ENCODE measurements at regions not wholly inside any gene's neighbourhood (a gene's known extent, or its start where the extent isn't known, plus 50 kb on each side); places are given as distances from the start of the nearest gene placed in this dataset.

GRCh38 chr19:28469544-28469943 lies 743.4 kb downstream of the UQCRFS1 start:
- peaks cover 11% of the 10 kb centered on the region for H3K4me1 ChIP-seq (ENCODE audit: control insufficient read depth, insufficient read depth, low read length)
- no peak for TF ChIP-seq ELK4 (IDR thresholded peaks at IDR 0.05; ENCODE audit: borderline replicate concordance, low read depth, low read length)
- no peaks in the 10 kb centered on the region; a peak in 1 of 3 replicates for H3K36me3 ChIP-seq (ENCODE audit: control insufficient read depth in 2 of 2, insufficient read depth in 1 of 2, low read length in 2 of 2)
- H3K27ac ChIP-seq (ENCODE audit: extremely low read depth, low read depth, low read length), result no peak overlapping the region
- no peaks in the 10 kb centered on the region for H3K9me3 ChIP-seq (ENCODE audit: control insufficient read depth, insufficient read depth, low read depth, low read length)
- no peak overlapping the region for H3K4me3 ChIP-seq (ENCODE audit: low read depth, low read length)
- ChIA-PET POLR2A (no interaction called here), CTCF (interaction anchor here (0.5 to 10.0 kb wide), 18 partner anchors 8 to 503 kb away, joined by 3 to 175 read pairs (median 3); no protein-coding TSS in a partner anchor)

DNA sequence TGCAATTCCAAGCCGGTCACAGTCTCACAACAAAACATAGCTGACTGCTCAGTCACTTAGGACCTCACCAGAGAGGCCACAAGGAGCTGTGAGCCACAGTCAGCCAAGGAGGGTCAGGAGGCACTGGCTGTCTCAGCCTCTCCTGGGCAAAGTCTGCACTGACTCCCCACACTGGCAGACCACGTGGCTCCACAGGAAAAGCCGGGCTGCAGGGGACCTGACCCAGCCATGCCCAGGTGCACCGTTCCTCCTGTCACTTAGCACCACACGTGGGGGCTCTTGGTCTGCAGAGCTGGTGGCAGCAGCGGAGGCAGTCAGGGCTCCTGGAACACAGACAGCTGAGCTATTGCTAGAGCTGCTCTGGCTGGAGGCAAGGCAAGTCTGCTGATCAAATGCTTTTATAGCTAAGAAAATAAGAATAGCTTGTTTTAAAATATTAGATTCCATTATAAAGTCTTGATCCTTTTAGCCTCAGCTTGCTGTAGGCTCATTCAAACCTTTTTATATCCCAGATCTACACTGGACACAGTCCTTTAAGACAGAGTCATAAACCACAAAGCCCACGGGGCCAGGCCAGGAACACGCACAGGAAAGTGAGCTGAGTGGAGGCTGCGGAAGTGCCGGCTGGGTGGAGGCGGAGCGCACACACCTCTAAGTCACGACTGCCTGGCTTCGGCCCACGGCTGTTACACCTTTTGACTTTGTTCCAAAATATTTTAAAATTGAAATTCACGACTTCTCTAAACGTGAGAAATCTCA lies 744.1 kb downstream of the UQCRFS1 start:
- no peak overlapping the region for H3K27ac ChIP-seq (ENCODE audit: extremely low read depth, low read depth, low read length)
- TF ChIP-seq, protein P1, sequence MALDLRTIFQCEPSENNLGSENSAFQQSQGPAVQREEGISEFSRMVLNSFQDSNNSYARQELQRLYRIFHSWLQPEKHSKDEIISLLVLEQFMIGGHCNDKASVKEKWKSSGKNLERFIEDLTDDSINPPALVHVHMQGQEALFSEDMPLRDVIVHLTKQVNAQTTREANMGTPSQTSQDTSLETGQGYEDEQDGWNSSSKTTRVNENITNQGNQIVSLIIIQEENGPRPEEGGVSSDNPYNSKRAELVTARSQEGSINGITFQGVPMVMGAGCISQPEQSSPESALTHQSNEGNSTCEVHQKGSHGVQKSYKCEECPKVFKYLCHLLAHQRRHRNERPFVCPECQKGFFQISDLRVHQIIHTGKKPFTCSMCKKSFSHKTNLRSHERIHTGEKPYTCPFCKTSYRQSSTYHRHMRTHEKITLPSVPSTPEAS (tag by site-specific recombination; IDR thresholded peaks at IDR 0.05), result no peak
- TF ChIP-seq, protein P2, sequence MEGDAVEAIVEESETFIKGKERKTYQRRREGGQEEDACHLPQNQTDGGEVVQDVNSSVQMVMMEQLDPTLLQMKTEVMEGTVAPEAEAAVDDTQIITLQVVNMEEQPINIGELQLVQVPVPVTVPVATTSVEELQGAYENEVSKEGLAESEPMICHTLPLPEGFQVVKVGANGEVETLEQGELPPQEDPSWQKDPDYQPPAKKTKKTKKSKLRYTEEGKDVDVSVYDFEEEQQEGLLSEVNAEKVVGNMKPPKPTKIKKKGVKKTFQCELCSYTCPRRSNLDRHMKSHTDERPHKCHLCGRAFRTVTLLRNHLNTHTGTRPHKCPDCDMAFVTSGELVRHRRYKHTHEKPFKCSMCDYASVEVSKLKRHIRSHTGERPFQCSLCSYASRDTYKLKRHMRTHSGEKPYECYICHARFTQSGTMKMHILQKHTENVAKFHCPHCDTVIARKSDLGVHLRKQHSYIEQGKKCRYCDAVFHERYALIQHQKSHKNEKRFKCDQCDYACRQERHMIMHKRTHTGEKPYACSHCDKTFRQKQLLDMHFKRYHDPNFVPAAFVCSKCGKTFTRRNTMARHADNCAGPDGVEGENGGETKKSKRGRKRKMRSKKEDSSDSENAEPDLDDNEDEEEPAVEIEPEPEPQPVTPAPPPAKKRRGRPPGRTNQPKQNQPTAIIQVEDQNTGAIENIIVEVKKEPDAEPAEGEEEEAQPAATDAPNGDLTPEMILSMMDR (tag by site-specific recombination; IDR thresholded peaks at IDR 0.05), result 0 out of 2 replicates have a peak, but pooled peaks have one; percentile 7
- TF ChIP-seq ZNF621 (tag by site-specific recombination; IDR thresholded peaks at IDR 0.05), result no peak
- TF ChIP-seq ZNF548 (tag by site-specific recombination; IDR thresholded peaks at IDR 0.05), result no peak
- TF ChIP-seq ZNF600 (tag by site-specific recombination; IDR thresholded peaks at IDR 0.05), result 0 out of 2 replicates have a peak, but pooled peaks have one; percentile 44
- peak; percentile 82 for TF ChIP-seq GLIS1 (tag by site-specific recombination; IDR thresholded peaks at IDR 0.05)
- TF ChIP-seq ZBTB1 (tag by site-specific recombination; IDR thresholded peaks at IDR 0.05), result no peak
- TF ChIP-seq ZBTB8A (tag by site-specific recombination; IDR thresholded peaks at IDR 0.05), result 0 out of 2 replicates have a peak, but pooled peaks have one; percentile 13
- TF ChIP-seq ZNF16 (tag by site-specific recombination; IDR thresholded peaks at IDR 0.05; ENCODE audit: low read depth), result peak; percentile 29; the same call in 1 of the 2 replicates
- H3K4me3 ChIP-seq (ENCODE audit: low read depth, low read length), result no peak overlapping the region
- H3K4me1 ChIP-seq (ENCODE audit: control insufficient read depth, insufficient read depth, low read length), result peaks cover 11% of the 10 kb centered on the region
- H3K36me3 ChIP-seq (ENCODE audit: control insufficient read depth in 2 of 2, insufficient read depth in 1 of 2, low read length in 2 of 2), result no peaks in the 10 kb centered on the region
- POLR2A ChIA-PET, result interaction anchor here (0.6 kb wide), 2 partner anchors 13 to 24 kb away, joined by 4 to 5 read pairs; no protein-coding TSS in a partner anchor
- CTCF ChIA-PET, result interaction anchor here (0.5 to 10.0 kb wide), 23 partner anchors 9 to 1128 kb away, joined by 3 to 175 read pairs (median 4); no protein-coding TSS in a partner anchor
- no peaks in the 10 kb centered on the region for H3K9me3 ChIP-seq (ENCODE audit: control insufficient read depth, insufficient read depth, low read depth, low read length)

DNA sequence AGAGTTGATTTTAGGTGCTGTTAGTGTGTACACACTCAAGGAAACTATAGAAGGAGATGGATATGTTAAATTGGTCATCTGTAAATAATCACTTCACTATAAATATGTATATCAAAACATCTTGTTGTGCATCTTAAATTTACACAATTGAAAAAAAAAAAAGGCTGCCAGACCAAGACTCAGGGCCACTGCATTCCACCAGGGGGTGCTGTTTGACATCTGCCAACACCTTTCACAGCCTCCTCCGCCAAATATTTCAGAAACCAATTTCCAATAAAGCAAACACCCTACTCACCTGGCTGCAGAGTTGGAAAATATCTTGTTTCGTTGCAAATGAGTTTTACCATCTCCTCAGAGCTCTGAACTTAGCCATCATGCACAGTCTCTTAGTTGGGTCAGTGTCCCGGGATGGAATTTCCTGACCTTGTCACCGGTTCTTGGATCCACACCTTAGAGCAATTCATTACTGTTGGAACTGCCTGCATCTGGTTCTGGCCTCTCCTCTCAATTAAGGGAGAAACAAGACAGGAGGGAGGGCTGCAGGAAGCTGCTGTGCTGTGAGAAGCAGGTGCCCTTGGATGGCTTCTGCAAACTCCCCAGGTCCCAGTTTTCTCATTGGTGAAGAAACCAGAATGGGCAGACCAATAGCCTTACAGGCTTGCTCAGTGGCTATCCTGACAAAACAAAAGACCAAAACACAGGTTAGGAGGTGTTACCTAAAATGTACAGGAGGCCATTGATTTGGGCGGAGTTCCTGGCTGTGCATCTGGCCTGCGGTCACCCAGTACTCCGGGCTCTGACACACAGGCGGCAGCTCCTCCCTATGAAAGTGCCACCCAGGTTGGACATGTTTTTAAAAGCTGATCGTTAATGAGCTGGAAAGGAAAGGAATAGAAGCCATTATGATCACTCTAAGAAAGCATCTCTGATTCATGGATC lies 746.6 kb downstream of the UQCRFS1 start:
- POLR2A ChIA-PET, result no interaction called here
- H3K4me1 ChIP-seq (ENCODE audit: control insufficient read depth, insufficient read depth, low read length), result peaks cover 11% of the 10 kb centered on the region
- TF ChIP-seq ZNF24 (tag by site-specific recombination; IDR thresholded peaks at IDR 0.05), result no peak
- TF ChIP-seq ZEB2 (tag by site-specific recombination; IDR thresholded peaks at IDR 0.05), result peak; percentile 61; the same call in 1 of the 2 replicates
- no peak for TF ChIP-seq ZNF791 (tag by site-specific recombination; IDR thresholded peaks at IDR 0.05)
- peak; percentile 94 for TF ChIP-seq ZNF654 (tag by site-specific recombination; IDR thresholded peaks at IDR 0.05; ENCODE audit: low read depth)
- no peak for TF ChIP-seq ZNF350 (tag by site-specific recombination; IDR thresholded peaks at IDR 0.05)
- TF ChIP-seq IKZF3 (tag by site-specific recombination; IDR thresholded peaks at IDR 0.05), result no peak
- TF ChIP-seq ZNF10 (tag by site-specific recombination; IDR thresholded peaks at IDR 0.05), result no peak
- TF ChIP-seq, protein P3, sequence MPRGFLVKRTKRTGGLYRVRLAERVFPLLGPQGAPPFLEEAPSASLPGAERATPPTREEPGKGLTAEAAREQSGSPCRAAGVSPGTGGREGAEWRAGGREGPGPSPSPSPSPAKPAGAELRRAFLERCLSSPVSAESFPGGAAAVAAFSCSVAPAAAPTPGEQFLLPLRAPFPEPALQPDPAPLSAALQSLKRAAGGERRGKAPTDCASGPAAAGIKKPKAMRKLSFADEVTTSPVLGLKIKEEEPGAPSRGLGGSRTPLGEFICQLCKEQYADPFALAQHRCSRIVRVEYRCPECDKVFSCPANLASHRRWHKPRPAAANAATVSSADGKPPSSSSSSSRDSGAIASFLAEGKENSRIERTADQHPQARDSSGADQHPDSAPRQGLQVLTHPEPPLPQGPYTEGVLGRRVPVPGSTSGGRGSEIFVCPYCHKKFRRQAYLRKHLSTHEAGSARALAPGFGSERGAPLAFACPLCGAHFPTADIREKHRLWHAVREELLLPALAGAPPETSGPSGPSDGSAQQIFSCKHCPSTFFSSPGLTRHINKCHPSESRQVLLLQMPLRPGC (tag by site-specific recombination; IDR thresholded peaks at IDR 0.05), result 0 out of 2 replicates have a peak, but pooled peaks have one; percentile 7
- TF ChIP-seq ZSCAN23 (tag by site-specific recombination; IDR thresholded peaks at IDR 0.05), result no peak
- no peak for TF ChIP-seq ZNF292 (tag by site-specific recombination; IDR thresholded peaks at IDR 0.05; ENCODE audit: borderline replicate concordance, low read depth)
- no peak; the same call in 1 of the 2 replicates for TF ChIP-seq ZXDB (tag by site-specific recombination; IDR thresholded peaks at IDR 0.05)

More for the DNA sequence above, 746.6 kb downstream of the UQCRFS1 start:
- Histone ChIP-seq H3K4me3 (ENCODE audit: low read depth, low read length) (no peak overlapping the region), H3K27ac (ENCODE audit: extremely low read depth, low read depth, low read length) (no peak overlapping the region), H3K36me3 (ENCODE audit: control insufficient read depth in 2 of 2, insufficient read depth in 1 of 2, low read length in 2 of 2) (no peaks in the 10 kb centered on the region; a peak in 1 of 3 replicates), H3K9me3 (ENCODE audit: control insufficient read depth, insufficient read depth, low read depth, low read length) (no peaks in the 10 kb centered on the region)
- CTCF ChIA-PET, result interaction anchor here (0.6 to 10.0 kb wide), 52 partner anchors 9 to 900 kb away, joined by 3 to 175 read pairs (median 4); no protein-coding TSS in a partner anchor
